HepG2 (cell line): ENCODE measurements at regions not wholly inside any gene's neighbourhood (a gene's known extent, or its start where the extent isn't known, plus 50 kb on each side); places are given as distances from the start of the nearest gene placed in this dataset.

Experiments
- ARHGAP35 ChIP-seq: sonication (generic); formaldehyde crosslinking; IDR thresholded peaks from 2 replicates; pipeline ENCODE4 v1.9.0; 2022; ENCODE audit warnings: mild to moderate bottlenecking, inconsistent platforms, moderate library complexity, missing genetic modification reagents, borderline replicate concordance
- GATA4 ChIP-seq: sonication (generic); IDR thresholded peaks from 2 replicates; pipeline ENCODE4 v1.6.1; 2016; ENCODE audit warnings: antibody characterized with exemption, low read depth, borderline replicate concordance
- HOMEZ ChIP-seq: IDR thresholded peaks from 2 replicates; pipeline ENCODE4 v1.6.1; 2016; ENCODE audit warnings: low read depth
- MEIS1 ChIP-seq: sonication (generic); formaldehyde crosslinking; IDR thresholded peaks from 2 replicates; pipeline ENCODE4 v1.9.0; 2021; ENCODE audit warnings: mild to moderate bottlenecking, missing genetic modification reagents, moderate library complexity, borderline replicate concordance
- NCOR1 ChIP-seq: fragments of 200-600 bp; sonication (generic); IDR thresholded peaks from 2 replicates; pipeline ENCODE4 v1.7.0; 2017; ENCODE audit warnings: antibody characterized with exemption, low read length, borderline replicate concordance
- REXO4 ChIP-seq: sonication (generic); formaldehyde crosslinking; IDR thresholded peaks from 2 replicates; pipeline ENCODE4 v1.8.0; 2022; ENCODE audit warnings: missing genetic modification reagents, mild to moderate bottlenecking, borderline replicate concordance
- TARDBP ChIP-seq: sonication (generic); formaldehyde crosslinking; IDR thresholded peaks from 2 replicates; pipeline ENCODE4 v1.8.0; 2022; ENCODE audit warnings: mild to moderate bottlenecking, missing genetic modification reagents
- TOE1 ChIP-seq: sonication (generic); formaldehyde crosslinking; IDR thresholded peaks from 2 replicates; pipeline ENCODE4 v1.4.0; 2020; ENCODE audit warnings: mild to moderate bottlenecking, missing genetic modification reagents
- TOPORS ChIP-seq: sonication (generic); formaldehyde crosslinking; IDR thresholded peaks from 2 replicates; pipeline ENCODE4 v1.8.0; 2023; ENCODE audit warnings: mild to moderate bottlenecking, missing genetic modification reagents
- ZNF317 ChIP-seq: sonication (generic); formaldehyde crosslinking; IDR thresholded peaks from 2 replicates; pipeline ENCODE4 v1.5.0; 2020; ENCODE audit warnings: mild to moderate bottlenecking, missing genetic modification reagents
- ZNF343 ChIP-seq: sonication (generic); formaldehyde crosslinking; IDR thresholded peaks from 2 replicates; pipeline ENCODE4 v1.4.0; 2020; ENCODE audit warnings: mild to moderate bottlenecking, missing genetic modification reagents
- ZNF549 ChIP-seq: sonication (generic); formaldehyde crosslinking; IDR thresholded peaks from 2 replicates; pipeline ENCODE4 v1.5.0; 2020; ENCODE audit warnings: missing genetic modification reagents
- ZNF646 ChIP-seq: sonication (generic); formaldehyde crosslinking; IDR thresholded peaks from 2 replicates; pipeline ENCODE4 v1.9.0; 2021; ENCODE audit warnings: mild to moderate bottlenecking, missing genetic modification reagents
- ZNF782 ChIP-seq: sonication (generic); formaldehyde crosslinking; IDR thresholded peaks from 2 replicates; pipeline ENCODE4 v1.4.0; 2020; ENCODE audit warnings: missing genetic modification reagents, mild to moderate bottlenecking, borderline replicate concordance
- TF ChIP-seq, protein P1 (sequence below): sonication (generic); formaldehyde crosslinking; IDR thresholded peaks from 2 replicates; pipeline ENCODE4 v1.4.0; 2020; ENCODE audit warnings: missing genetic modification reagents
- TF ChIP-seq, protein P2 (sequence below): sonication (generic); formaldehyde crosslinking; IDR thresholded peaks from 2 replicates; pipeline ENCODE4 v1.4.0; 2020; ENCODE audit warnings: missing genetic modification reagents
- TF ChIP-seq, protein P3 (sequence below): sonication (generic); formaldehyde crosslinking; IDR thresholded peaks from 2 replicates; pipeline ENCODE4 v1.8.1; 2023; ENCODE audit warnings: mild to moderate bottlenecking, moderate library complexity, missing genetic modification reagents

DNA sequence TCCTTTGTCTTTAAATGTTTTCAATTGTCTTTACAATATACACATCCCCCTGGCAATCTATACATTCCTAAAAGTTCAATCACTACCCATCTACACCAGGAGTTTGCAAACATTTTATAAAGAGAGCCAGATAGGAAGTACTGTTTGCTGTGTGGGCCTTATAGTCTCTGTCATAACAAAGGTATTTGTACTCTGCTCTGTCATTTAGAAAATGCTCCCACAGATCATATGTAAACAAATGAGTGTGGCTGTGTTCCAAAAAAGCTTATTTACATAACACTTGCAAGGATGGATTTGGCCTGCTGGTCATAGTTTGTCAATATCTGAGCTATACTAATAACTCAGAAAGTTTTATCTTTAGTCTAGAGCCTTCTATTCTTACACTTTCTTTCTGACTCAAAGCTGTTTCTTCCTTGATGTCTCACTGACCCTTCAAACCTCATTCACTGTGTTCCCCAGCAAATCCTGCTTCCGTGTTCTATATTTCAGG is 511.9 kb downstream of the GBE1 start (continued):
- TF ChIP-seq, protein P1, sequence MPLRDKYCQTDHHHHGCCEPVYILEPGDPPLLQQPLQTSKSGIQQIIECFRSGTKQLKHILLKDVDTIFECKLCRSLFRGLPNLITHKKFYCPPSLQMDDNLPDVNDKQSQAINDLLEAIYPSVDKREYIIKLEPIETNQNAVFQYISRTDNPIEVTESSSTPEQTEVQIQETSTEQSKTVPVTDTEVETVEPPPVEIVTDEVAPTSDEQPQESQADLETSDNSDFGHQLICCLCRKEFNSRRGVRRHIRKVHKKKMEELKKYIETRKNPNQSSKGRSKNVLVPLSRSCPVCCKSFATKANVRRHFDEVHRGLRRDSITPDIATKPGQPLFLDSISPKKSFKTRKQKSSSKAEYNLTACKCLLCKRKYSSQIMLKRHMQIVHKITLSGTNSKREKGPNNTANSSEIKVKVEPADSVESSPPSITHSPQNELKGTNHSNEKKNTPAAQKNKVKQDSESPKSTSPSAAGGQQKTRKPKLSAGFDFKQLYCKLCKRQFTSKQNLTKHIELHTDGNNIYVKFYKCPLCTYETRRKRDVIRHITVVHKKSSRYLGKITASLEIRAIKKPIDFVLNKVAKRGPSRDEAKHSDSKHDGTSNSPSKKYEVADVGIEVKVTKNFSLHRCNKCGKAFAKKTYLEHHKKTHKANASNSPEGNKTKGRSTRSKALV (CRISPR knock-in tag): no peak
- TF ChIP-seq TARDBP (CRISPR knock-in tag) (peak; percentile 61; the same call in 1 of the 2 replicates), MEIS1 (CRISPR knock-in tag) (peak; percentile 35; the same call in 1 of the 2 replicates), ZNF549 (no peak), GATA4 (peak; percentile 51; the same call in 1 of the 2 replicates), ZNF646 (CRISPR knock-in tag) (no peak), NCOR1 (no peak; the same call in 1 of the 2 replicates), ZNF317 (no peak), TOPORS (CRISPR knock-in tag) (no peak), HOMEZ (CRISPR knock-in tag) (peak; percentile 50; the same call in 1 of the 2 replicates), REXO4 (CRISPR knock-in tag) (no peak), ZNF343 (no peak), TOE1 (CRISPR knock-in tag) (no peak), ARHGAP35 (CRISPR knock-in tag) (no peak), ZNF782 (CRISPR knock-in tag) (no peak)
- TF ChIP-seq, protein P2, sequence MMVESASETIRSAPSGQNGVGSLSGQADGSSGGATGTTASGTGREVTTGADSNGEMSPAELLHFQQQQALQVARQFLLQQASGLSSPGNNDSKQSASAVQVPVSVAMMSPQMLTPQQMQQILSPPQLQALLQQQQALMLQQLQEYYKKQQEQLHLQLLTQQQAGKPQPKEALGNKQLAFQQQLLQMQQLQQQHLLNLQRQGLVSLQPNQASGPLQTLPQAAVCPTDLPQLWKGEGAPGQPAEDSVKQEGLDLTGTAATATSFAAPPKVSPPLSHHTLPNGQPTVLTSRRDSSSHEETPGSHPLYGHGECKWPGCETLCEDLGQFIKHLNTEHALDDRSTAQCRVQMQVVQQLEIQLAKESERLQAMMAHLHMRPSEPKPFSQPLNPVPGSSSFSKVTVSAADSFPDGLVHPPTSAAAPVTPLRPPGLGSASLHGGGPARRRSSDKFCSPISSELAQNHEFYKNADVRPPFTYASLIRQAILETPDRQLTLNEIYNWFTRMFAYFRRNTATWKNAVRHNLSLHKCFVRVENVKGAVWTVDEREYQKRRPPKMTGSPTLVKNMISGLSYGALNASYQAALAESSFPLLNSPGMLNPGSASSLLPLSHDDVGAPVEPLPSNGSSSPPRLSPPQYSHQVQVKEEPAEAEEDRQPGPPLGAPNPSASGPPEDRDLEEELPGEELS (CRISPR knock-in tag): peak; percentile 89
- TF ChIP-seq, protein P3, sequence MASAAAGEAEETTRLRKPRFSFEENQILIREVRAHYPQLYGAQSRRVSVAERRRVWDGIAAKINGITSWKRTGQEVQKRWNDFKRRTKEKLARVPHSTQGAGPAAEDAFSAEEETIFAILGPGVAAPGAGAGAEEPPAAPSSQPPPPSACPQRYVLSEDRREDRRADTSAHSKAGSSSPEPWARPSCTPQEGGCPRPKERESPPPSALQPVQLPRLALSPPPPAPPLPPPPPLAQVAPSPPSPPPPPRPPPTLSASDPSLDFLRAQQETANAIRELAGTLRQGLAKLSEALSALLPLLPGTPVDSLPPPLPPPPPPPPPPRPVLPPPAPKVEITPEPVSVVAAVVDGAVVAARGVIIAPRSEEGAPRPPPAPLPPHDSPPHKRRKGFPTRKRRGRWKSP (CRISPR knock-in tag): no peak; the same call in 1 of the 2 replicates
